ENCODE measurements at regions not wholly inside any gene's neighbourhood (a gene's known extent, or its start where the extent isn't known, plus 50 kb on each side); places are given as distances from the start of the nearest gene placed in this dataset.

- Histone ChIP-seq H3K4me2 (ENCODE audit: low read depth, low read length, poor library complexity, severe bottlenecking) (no peak overlapping the region), H3K36me3 (ENCODE audit: low read length) (no peaks in the 10 kb centered on the region), H3K27me3 (ENCODE audit: low read length) (no peaks in the 10 kb centered on the region), H3K79me2 (ENCODE audit: insufficient read depth, low read length) (no peaks in the 10 kb centered on the region), H4K20me1 (ENCODE audit: low read depth, low read length) (no peaks in the 10 kb centered on the region), H2AFZ (ENCODE audit: low read depth, low read length, severe bottlenecking) (no peak overlapping the region), H3K4me3 (ENCODE audit: insufficient read depth, low read length, poor library complexity, severe bottlenecking) (no peak overlapping the region), H3F3A (ENCODE audit: insufficient read depth) (no peaks in the 10 kb centered on the region), H3K9ac (ENCODE audit: low read length) (no peak overlapping the region), H3K27ac (ENCODE audit: low read depth, low read length) (no peak overlapping the region), H3K9me2 (replicated peaks; ENCODE audit: insufficient read depth, low read length) (no peaks in the 10 kb centered on the region), H3K9me3 (ENCODE audit: insufficient read depth, low read length) (no peaks in the 10 kb centered on the region)
- TF ChIP-seq EZH2phosphoT487 (conservative IDR thresholded peaks at IDR 0.05; ENCODE audit: low read length), result no peak
- TF ChIP-seq CTCF (IDR thresholded peaks at IDR 0.05; ENCODE audit: insufficient read depth, low read length, poor library complexity, severe bottlenecking), result no peak
These were observed 109.4 kb upstream of the BNIP2 start for GRCh38 chr15:59798605-59798917.

- no peaks in the 10 kb centered on the region for H3F3A ChIP-seq (ENCODE audit: insufficient read depth)
- no peak overlapping the region for H3K4me2 ChIP-seq (ENCODE audit: low read depth, low read length, poor library complexity, severe bottlenecking)
- no peaks in the 10 kb centered on the region for H3K27me3 ChIP-seq (ENCODE audit: low read length)
- H3K9ac ChIP-seq (ENCODE audit: low read length), result no peak overlapping the region
- H3K9me3 ChIP-seq (ENCODE audit: insufficient read depth, low read length), result no peaks in the 10 kb centered on the region
- no peak overlapping the region for H3K4me3 ChIP-seq (ENCODE audit: insufficient read depth, low read length, poor library complexity, severe bottlenecking)
- no peaks in the 10 kb centered on the region for H3K79me2 ChIP-seq (ENCODE audit: insufficient read depth, low read length)
- H4K20me1 ChIP-seq (ENCODE audit: low read depth, low read length), result no peaks in the 10 kb centered on the region
- TF ChIP-seq CTCF (IDR thresholded peaks at IDR 0.05; ENCODE audit: insufficient read depth, low read length, poor library complexity, severe bottlenecking) (no peak), EZH2phosphoT487 (conservative IDR thresholded peaks at IDR 0.05; ENCODE audit: low read length) (no peak)
- H3K27ac ChIP-seq (ENCODE audit: low read depth, low read length), result no peak overlapping the region
- no peaks in the 10 kb centered on the region for H3K36me3 ChIP-seq (ENCODE audit: low read length)
- no peaks in the 10 kb centered on the region for H3K9me2 ChIP-seq (replicated peaks; ENCODE audit: insufficient read depth, low read length)
- no peak overlapping the region for H2AFZ ChIP-seq (ENCODE audit: low read depth, low read length, severe bottlenecking)
These were observed 108.9 kb upstream of the BNIP2 start for GRCh38 chr15:59797756-59798604.

- H3F3A ChIP-seq (ENCODE audit: insufficient read depth), result no peaks in the 10 kb centered on the region
These were observed 105.2 kb upstream of the BNIP2 start for GRCh38 chr15:59794229-59794886.

More at GRCh38 chr15:59794229-59794886, 105.2 kb upstream of the BNIP2 start:
- TF ChIP-seq CTCF (IDR thresholded peaks at IDR 0.05; ENCODE audit: insufficient read depth, low read length, poor library complexity, severe bottlenecking) (no peak), EZH2phosphoT487 (conservative IDR thresholded peaks at IDR 0.05; ENCODE audit: low read length) (no peak)
- no peaks in the 10 kb centered on the region for H3K9me2 ChIP-seq (replicated peaks; ENCODE audit: insufficient read depth, low read length)
- no peaks in the 10 kb centered on the region for H3K79me2 ChIP-seq (ENCODE audit: insufficient read depth, low read length)
- no peaks in the 10 kb centered on the region for H3K36me3 ChIP-seq (ENCODE audit: low read length)
- no peaks in the 10 kb centered on the region for H3K27me3 ChIP-seq (ENCODE audit: low read length)
- H3K27ac ChIP-seq (ENCODE audit: low read depth, low read length), result no peak overlapping the region
- no peak overlapping the region for H3K4me3 ChIP-seq (ENCODE audit: insufficient read depth, low read length, poor library complexity, severe bottlenecking)
- no peak overlapping the region for H3K9ac ChIP-seq (ENCODE audit: low read length)
- no peaks in the 10 kb centered on the region for H3K9me3 ChIP-seq (ENCODE audit: insufficient read depth, low read length)
- no peaks in the 10 kb centered on the region for H4K20me1 ChIP-seq (ENCODE audit: low read depth, low read length)
- no peak overlapping the region for H2AFZ ChIP-seq (ENCODE audit: low read depth, low read length, severe bottlenecking)
- no peak overlapping the region for H3K4me2 ChIP-seq (ENCODE audit: low read depth, low read length, poor library complexity, severe bottlenecking)
